Esophagus muscularis mucosa (tissue), 4 donors: ENCODE measurements at regions not wholly inside any gene's neighbourhood (a gene's known extent, or its start where the extent isn't known, plus 50 kb on each side); places are given as distances from the start of the nearest gene placed in this dataset.

ENCODE experiments used
- DNase-seq: peaks from one replicate; pipeline ENCODE4 v3.0.0-alpha.2; 2017; ENCODE audit errors: extremely low spot score
- H3K27ac ChIP-seq, 4 donors: fragments of 200-600 bp; sonication (generic); replicated peaks in 1 of 4; 1 replicate in 3 of 4; 2 replicates in 1 of 4; pipeline ENCODE4 v1.5.1; 2016 to 2019; ENCODE audit warnings: mild to moderate bottlenecking in 1 of 4
- H3K27me3 ChIP-seq, 4 donors: fragments of 200-600 bp; sonication (generic); one replicate each; pipeline versions ENCODE4 v1.5.1 to v1.6.0; 2016 to 2019
- H3K36me3 ChIP-seq, 4 donors: fragments of 200-600 bp; sonication (generic); one replicate each; pipeline ENCODE4 v1.5.1; 2016 to 2019
- H3K4me1 ChIP-seq, 4 donors: fragments of 200-600 bp; sonication (generic); one replicate each; pipeline ENCODE4 v1.5.1; 2016 to 2019
- H3K4me3 ChIP-seq, 4 donors: fragments of 200-600 bp; sonication (generic); 1 replicate in 2 of 4; 2 replicates in 2 of 4; pipeline ENCODE4 v1.5.1; 2016 to 2019; ENCODE audit warnings: mild to moderate bottlenecking in 4 of 4, moderate library complexity in 1 of 4
- H3K9me3 ChIP-seq, 4 donors: fragments of 200-600 bp; sonication (generic); 1 replicate in 3 of 4; 2 replicates in 1 of 4; pipeline ENCODE4 v1.5.1; 2016 to 2019
- CTCF ChIP-seq, 3 experiments: fragments of 200-600 bp in 2 of 3; fragments of 450-650 bp in 1 of 3; sonication (generic) in 2 of 3; IDR thresholded peaks; one replicate each; pipeline ENCODE4 v1.5.1; 2017 to 2019; ENCODE audit warnings: antibody characterized with exemption in 3 of 3, mild to moderate bottlenecking in 2 of 3, moderate library complexity in 1 of 3
- EP300 ChIP-seq: sonication (generic); formaldehyde crosslinking; IDR thresholded peaks from one replicate; pipeline ENCODE4 v1.6.1; 2017; ENCODE audit warnings: antibody characterized with exemption
- POLR2A ChIP-seq: fragments of 450-650 bp; IDR thresholded peaks from one replicate; pipeline ENCODE4 v1.6.1; 2017; ENCODE audit warnings: antibody characterized with exemption, moderate library complexity, mild to moderate bottlenecking, low read depth
- POLR2AphosphoS5 ChIP-seq, 2 donors: sonication (generic); formaldehyde crosslinking; IDR thresholded peaks; one replicate each; pipeline ENCODE4 v1.6.1; 2017; ENCODE audit warnings: antibody characterized with exemption in 2 of 2
- WGBS: methylation state at CpG from one replicate; pipeline ENCODE4 v1.1.5; 2018; 5-methylcytosine and 5-hydroxymethylcytosine counted together
- intact Hi-C: fragments of 100-400 bp; cut with DNase I; formaldehyde crosslinking; loops from one replicate; pipeline ENCODE4 v1.15.1; 2023

DNA sequence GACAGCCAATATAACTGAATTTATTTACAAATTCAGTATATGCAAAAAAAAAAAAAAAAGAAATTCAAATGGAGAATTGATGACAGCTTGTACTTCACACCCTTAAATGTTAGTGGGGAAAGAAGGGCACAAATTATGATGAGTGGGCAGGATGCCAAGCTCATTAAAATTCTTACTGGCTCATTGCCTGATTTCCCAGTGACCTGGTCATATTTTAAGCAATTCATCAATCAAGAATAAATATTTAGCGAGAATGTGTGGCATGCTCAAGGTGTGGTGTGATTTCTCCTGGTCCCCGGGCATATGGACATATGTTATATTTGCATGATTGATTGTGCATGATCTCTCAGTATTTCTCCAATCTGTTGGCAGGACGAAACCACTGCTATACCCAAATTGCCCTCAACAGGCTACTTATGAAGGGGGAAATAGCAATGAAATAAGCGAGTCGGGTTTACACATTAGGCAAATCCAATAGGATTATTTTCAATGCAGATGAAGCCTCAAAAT, 883.0 kb downstream of the LRRTM4 start:
- H3K36me3 ChIP-seq = no peaks in the 10 kb centered on the region
- H3K27ac ChIP-seq = no peak overlapping the region
- peaks cover 0 to under 1% (median 0%) of the 10 kb centered on the region in 4 donors for H3K9me3 ChIP-seq
- intact Hi-C loops = no loop called here
- 63% methylated on average over 5 of the region's 5 CpGs for WGBS
- no peak overlapping the region for H3K4me3 ChIP-seq
- no peak for DNase-seq
- no peaks in the 10 kb centered on the region for H3K4me1 ChIP-seq
- TF ChIP-seq POLR2A (no peak), EP300 (no peak), POLR2AphosphoS5 (IDR thresholded peaks at IDR 0.05) (no peak), CTCF (IDR thresholded peaks at IDR 0.05) (no peak)
- no peaks in the 10 kb centered on the region for H3K27me3 ChIP-seq

DNA sequence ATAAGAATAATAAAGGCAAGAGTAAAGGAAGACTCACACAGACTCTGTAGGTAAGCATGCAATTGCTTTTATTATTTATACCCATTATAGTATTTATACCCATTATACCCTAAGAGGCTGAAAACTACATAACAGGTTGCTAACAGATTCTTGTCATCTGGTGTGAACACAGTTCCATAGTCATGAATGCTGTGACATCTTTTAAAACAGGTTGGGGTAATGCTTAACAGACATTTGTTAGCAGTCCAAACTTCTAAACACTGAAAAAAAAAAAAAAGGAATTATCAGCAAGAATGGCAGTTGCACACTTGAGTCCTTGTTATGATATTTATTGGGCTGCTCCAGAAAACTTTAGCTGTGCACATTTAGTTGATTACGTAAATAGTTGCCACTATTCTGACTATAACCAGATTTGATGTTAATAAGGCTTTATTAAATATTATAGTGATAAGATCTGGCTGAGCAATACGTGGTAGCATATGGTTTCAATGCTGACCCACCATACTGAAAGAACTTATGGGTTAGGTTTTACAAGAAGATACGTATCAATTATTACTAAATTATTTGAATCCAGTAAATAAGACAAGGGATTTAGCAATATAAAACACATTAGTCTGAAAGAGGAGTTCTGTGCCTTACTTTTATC, 888.8 kb downstream of the LRRTM4 start:
- Histone ChIP-seq H3K4me3 (no peak overlapping the region), H3K9me3 (peaks cover 0 to 12% (median 0%) of the 10 kb centered on the region in 4 donors), H3K4me1 (no peaks in the 10 kb centered on the region), H3K27ac (no peak overlapping the region), H3K36me3 (no peaks in the 10 kb centered on the region), H3K27me3 (no peaks in the 10 kb centered on the region)
- DNase-seq = no peak
- intact Hi-C loops = no loop called here
- WGBS = 86% methylated on average over 3 of the region's 3 CpGs
- TF ChIP-seq POLR2A = no peak
- TF ChIP-seq POLR2AphosphoS5 (IDR thresholded peaks at IDR 0.05) = no peak

DNA sequence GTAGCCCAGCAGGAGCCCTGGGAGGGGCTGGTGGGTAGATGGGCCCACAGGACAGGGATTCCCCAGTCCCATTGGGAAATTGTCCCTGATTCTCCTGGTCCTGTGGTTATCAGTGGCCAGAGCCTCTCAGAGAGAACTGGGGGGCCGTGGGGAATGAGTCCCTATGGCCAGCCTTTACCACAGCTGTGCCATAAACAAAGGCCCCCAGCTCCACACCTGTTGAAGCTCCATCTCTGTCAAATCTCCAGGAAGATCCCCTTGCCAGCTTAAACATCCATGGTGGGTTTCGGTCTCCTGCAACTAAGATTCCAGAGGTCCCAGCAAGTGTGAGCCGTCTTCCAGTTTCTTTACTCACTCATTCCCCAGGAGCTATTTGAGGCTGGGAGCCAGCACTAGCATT, 897.1 kb downstream of the LRRTM4 start:
- 93% methylated on average over 2 of the region's 3 CpGs for WGBS
- Histone ChIP-seq H3K27ac (no peak overlapping the region), H3K27me3 (no peaks in the 10 kb centered on the region)

GRCh38 chr2:76613330-76613729, 902.6 kb upstream of the GCFC2 start:
- no peak overlapping the region for H3K4me3 ChIP-seq
- TF ChIP-seq EP300 (no peak), POLR2AphosphoS5 (IDR thresholded peaks at IDR 0.05) (no peak), CTCF (IDR thresholded peaks at IDR 0.05) (no peak), POLR2A (no peak)
- no peaks in the 10 kb centered on the region for H3K27me3 ChIP-seq
- intact Hi-C loops = no loop called here
- no peak for DNase-seq
- no peaks in the 10 kb centered on the region for H3K4me1 ChIP-seq
- H3K27ac ChIP-seq = no peak overlapping the region
- no peaks in the 10 kb centered on the region for H3K36me3 ChIP-seq
- no peaks in the 10 kb centered on the region for H3K9me3 ChIP-seq

More for the DNA sequence above, 897.1 kb downstream of the LRRTM4 start:
- intact Hi-C loops = no loop called here
- no peak for DNase-seq
- Histone ChIP-seq H3K36me3 (no peaks in the 10 kb centered on the region), H3K4me1 (no peaks in the 10 kb centered on the region), H3K4me3 (no peak overlapping the region), H3K9me3 (peaks cover 0 to 11% (median 0%) of the 10 kb centered on the region in 4 donors)
- no peak for TF ChIP-seq EP300
- TF ChIP-seq CTCF (IDR thresholded peaks at IDR 0.05) = no peak
- no peak for TF ChIP-seq POLR2AphosphoS5 (IDR thresholded peaks at IDR 0.05)
- TF ChIP-seq POLR2A = no peak

DNA sequence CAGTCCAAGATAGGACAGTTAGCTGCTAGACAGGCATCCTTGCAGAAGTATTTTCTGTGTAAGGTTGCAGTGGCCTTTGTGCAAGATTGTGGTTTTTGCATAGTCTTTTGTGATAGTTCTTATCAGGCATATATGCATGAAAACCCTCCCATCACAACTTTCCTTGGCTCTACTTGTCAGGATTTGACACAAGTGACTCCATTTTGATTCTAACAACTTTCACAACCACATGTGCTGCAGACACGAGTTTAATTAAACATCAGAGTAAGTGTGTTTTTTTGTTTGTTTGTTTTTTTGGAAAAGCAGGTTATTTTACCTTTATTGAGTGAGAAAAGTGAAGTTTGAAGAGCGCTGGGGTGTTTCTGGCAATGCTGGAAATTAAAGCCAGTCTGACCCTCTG, 902.0 kb upstream of the GCFC2 start:
- DNase-seq = no peak
- TF ChIP-seq POLR2A = no peak
- TF ChIP-seq CTCF (IDR thresholded peaks at IDR 0.05) = no peak
- no peak for TF ChIP-seq EP300
- no peak for TF ChIP-seq POLR2AphosphoS5 (IDR thresholded peaks at IDR 0.05)
- intact Hi-C loops = no loop called here
- 64% methylated on average over 2 of the region's 2 CpGs for WGBS
- H3K36me3 ChIP-seq = no peaks in the 10 kb centered on the region
- no peaks in the 10 kb centered on the region for H3K9me3 ChIP-seq
- no peaks in the 10 kb centered on the region for H3K4me1 ChIP-seq
- no peak overlapping the region for H3K27ac ChIP-seq
- no peak overlapping the region for H3K4me3 ChIP-seq
- H3K27me3 ChIP-seq = no peaks in the 10 kb centered on the region
